ENCODE measurements at regions not wholly inside any gene's neighbourhood (a gene's known extent, or its start where the extent isn't known, plus 50 kb on each side); places are given as distances from the start of the nearest gene placed in this dataset.

DNA sequence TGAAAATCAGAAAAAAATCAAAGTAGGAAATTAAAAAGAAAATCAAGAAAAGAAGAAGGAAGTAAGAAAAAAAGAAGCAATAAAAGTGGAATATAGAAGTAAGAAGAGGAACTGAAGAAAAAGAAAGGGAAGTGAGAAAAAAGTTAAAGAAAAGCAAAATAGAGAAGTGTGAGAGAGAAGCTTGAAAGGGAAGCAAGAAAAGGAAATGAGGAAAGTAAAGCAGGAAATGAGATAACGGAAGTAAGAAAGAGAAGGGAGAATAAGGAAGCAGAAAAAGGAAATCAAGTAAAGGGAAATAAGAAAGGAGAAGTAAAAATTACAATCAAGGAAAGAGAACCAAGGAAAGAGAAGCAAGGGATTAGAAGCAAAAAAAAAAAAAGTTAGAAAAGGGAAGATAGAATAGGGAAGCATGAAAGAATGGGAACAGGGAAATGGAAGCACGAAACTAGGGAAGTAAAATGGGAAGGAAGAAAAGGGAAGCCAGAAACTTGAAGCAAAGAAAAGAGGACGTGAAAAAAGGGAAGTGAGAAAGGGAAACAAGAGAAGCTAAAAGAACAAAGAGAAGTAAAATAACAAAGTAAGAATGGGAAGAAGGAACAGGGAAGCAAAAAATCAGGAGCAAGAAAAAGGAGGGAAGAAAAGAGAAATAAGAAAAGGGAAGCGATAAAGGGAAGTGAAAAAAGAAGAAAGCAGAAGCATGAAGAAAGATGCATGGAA lies 243.3 kb upstream of the NCKAP5 start:
- no peak for DNase-seq (ENCODE audit: low read depth)

DNA sequence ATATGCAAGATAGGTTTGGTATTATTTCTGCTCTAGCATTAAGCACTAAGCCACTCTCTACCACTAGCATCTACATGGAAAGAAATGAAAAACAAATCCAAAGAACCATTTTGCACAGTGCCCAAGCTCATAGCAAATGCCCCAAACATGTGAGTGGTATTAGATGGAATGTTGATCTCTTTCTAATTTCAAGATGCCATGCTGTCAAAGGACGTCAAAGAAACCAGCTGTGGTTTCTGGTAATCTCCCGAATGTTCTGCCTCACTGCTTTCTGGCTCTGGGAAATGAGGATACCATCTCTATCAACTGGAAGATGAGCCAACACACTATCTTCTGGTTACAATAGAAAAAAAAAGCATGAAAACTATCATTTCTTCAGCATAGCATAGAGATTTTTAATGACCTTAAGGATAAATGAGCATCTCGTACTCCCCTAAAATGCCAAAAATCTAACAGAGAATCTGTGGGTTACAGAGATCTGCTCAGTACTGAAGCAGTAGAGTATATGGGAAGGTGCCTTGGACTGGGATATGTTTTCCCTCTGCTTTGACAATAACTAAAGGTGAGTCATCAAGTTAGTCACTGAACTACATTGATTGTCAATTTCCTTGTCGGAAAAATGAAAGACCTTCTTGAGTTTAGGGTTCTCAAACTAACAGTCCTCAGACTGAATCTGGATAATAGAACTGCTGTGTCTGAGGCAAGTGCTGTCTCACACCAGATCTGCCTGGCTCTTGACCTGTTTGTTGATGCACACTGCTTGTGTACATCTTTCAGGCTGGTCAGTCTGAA lies 244.8 kb upstream of the NCKAP5 start:
- DNase-seq (ENCODE audit: low read depth), result peak; percentile 94

DNA sequence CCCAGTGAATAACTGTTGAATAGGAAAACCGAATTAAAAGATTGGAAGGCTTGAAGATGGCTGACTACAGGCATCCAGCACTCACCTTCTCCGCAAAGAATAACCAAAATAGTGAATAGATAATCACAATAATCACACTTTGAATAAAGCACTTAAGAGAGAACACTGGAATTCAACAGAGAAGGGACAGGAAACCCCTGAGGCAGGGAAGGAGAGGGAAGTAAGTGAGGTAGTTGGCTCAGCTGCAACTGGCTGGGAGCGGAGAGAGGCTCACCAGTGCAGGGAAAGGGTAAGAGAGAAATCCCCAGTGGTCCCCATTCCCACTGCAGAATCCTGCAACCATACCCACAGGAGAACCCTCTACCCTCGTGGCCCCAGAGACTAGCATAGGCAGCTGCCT lies 246.6 kb upstream of the NCKAP5 start:
- DNase-seq (ENCODE audit: low read depth), result peak; percentile 61

DNA sequence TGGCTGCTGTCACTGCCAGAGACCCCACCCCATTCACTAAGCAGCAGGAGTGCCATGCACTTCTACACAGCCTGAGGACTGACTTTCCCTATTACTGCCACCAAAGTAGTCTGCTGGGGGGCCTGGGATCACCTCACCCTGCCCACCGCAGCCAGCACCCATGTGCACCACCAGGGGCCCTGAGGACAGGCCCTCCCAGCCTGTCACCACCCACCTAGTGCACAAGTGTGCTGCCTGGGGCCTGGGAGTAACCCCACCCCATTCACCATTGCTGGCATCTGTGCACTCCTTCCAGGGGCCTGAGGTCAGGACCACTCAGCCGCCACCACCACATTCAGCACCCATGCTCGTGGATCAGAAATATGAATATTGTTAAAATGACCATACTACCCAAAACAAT lies 247.8 kb upstream of the NCKAP5 start:
- DNase-seq (ENCODE audit: low read depth), result no peak

DNA sequence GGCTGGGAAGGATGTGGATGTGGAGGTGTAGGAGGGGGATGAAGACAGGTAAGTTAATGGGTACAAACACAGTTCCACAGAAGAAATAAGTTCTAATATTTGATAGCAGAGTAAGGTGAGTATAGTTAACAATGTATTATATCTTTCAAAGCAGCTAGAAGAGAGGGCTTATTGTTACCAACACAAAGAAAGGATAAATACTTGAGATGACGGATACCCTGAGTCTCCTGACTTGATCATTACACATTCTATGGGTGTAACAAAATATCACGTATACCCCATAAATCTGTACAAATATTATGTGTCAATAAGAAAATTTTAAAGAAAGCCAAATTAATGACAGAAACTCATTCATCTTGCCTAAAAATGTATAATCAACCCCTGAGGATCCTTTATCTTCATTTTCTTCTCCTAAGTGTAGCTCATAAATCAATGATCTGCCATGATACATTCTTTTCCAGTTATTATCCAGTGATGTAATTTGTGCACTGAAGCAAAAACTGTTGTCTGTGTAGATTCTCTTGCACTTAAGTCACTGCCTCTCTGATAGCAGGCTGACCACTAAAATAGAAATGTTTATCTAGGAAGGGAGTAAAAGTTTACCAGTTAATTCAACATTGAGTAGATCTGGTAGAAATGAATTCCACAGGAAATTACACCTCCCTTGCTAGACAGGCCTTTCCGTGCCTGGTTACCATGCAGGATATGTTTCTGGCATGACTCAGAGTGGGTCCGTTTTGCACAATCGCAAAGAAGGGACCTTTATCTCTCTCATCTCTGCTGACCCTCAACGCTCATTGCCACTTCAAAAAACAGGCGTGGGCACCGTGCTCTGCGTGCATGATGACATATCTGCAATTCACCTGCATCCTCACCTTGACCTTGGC lies 249.7 kb upstream of the NCKAP5 start:
- DNase-seq (ENCODE audit: low read depth), result peak; percentile 98

DNA sequence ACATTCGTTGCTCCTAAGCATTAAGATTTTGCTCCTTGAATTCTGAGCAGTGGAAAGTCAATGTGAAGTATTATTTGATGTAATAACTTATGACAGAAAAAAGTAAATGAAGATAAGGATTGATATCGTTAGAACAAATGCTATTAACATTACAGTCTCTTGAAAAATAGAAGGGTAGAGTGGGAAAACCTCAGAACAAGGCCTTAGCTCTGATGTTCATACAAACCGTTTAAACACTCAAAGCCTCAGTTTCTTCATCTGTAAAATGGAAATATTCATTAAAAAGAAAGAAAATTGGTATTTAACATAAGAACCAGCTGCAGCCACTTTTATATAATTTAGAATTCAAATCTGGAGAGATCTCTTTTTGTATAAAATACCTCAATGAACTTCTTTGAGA lies 250.4 kb upstream of the NCKAP5 start:
- no peak for DNase-seq (ENCODE audit: low read depth)

DNA sequence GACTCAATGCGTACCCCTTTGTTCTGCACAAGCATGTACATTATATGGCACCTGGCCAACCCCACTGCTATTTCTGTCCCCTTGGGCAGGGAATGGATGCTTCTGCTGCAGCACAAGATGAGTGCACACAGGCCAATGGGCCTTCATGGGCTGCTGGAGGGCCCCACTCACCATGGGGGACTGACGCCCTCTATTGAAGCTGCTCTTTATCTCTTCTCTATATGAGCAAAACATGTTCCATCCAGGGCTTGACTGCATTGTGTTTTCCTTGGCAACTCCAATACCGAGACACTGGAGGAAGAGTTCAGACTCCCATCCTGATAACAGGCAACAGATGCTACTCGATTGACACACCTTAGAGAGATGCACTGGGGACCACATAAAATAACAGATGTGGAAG lies 251.6 kb upstream of the NCKAP5 start:
- peak; percentile 61 for DNase-seq (ENCODE audit: low read depth)

DNA sequence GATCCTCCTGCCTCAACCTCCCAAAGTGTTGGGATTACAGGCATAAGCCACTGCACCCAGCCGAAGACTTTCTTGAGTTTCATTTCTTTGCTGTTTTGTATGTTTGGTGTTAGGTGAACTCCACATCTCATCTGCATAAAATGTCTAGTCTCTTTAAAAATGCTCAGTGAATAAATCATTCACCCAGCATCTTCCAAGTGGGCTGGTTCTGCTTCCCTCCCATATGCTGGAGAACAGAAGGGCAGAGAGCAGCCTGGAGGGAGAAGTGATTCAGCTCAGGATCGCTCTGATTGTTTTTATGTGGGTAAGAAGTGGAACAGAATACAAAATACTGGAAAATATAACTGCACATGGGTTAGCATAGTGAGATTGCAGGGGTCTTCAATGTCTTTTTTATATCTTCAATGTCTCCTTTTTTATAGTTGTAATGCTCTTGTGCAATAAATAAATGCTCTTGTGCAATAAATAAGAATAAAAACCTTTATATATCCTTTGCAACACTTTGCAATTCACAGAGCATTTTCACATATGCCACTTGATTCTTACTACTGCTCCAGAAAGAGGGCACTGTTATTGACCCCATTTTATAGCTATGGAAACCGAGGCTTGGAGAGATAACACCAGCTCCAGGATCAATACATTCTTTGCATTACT lies 253.0 kb upstream of the NCKAP5 start:
- DNase-seq (ENCODE audit: low read depth), result peak; percentile 84

DNA sequence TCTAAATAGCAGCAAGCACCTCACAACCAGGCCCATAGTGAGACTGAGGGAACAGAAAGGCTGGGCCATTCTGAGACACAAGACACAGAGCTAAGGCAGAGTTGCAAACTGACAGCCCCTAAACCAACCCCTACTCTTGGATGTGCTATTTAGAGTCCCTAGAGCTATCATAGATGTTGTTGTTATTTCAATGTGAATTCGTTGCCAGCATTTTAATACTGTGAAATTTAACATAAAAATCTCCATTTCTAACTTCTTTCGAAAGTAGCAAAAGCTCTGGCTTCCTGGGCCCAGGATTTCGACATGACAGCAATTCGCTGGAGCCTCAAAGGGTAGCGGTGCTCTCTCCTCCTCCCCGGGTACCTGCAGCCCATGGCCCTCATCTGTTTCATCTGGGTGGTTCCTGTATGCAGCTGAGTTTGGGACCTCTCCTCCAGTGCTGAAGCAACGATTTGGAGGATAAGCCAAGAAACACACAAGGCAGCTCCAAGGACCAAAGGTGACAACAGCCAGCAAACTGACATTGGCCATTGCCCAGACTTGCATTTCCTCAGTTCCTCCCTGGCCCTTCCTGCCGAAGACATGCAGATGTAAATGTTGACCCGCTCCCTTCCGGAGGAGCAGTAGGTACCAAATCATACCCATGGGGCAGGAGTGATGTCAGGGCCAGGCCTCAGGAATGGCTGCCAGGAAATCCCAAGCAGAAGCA lies 254.4 kb upstream of the NCKAP5 start:
- no peak for DNase-seq (ENCODE audit: low read depth)

DNA sequence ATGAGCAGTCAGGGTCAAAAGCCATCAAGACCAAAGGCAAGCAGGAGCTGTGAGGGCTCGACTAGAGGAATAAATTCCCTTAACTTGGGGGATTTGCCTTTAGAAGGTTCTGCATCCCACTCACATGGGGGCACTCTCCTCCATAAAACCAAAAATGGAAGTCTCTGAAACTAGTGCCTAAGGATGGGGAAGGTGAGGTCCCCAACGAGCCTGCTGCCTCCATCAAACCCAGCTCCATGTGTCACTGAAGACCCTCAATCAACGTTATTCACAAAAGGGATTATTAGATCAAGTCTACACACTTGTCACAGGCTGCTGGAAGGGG lies 254.9 kb upstream of the NCKAP5 start:
- DNase-seq (ENCODE audit: low read depth), result no peak

DNA sequence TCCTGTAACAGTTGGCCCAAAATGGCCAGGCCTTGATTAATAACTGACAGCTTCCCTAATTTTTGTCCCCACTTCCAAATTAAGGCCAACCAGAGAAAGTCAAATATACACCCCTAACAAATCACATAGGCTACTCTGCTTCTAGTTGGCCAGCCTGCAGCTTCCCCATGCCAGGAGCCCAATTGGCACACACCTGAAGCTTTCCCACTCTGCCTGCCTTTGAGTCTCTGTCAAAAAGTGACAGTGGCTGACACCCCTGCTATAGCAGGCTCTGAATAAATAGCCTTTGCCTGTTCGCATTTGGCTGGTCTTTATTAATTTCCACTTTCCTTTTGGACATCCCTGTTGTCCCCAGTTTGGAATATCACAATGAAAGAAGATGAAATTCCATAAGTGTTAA lies 256.6 kb upstream of the NCKAP5 start:
- DNase-seq (ENCODE audit: low read depth), result no peak

DNA sequence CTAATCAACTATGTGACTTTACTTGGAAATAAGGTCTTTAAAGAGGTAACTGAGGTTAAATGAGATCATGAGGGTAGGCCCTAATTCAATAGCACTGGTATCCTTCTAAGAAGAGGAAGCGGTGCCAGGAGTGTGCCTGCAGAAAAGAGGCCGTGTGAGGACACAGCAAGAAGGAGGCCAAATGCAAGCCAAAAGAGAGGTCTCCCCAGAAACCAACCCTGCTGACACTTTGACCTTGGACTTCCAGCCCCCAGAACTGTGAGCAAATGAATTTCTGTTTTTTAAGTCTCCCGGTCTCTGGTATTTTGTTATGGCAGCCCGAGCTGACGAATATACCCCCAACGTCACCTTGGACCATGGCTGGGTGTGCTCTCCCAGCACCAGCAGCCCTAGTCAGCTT lies 257.5 kb upstream of the NCKAP5 start:
- DNase-seq (ENCODE audit: low read depth), result no peak

DNA sequence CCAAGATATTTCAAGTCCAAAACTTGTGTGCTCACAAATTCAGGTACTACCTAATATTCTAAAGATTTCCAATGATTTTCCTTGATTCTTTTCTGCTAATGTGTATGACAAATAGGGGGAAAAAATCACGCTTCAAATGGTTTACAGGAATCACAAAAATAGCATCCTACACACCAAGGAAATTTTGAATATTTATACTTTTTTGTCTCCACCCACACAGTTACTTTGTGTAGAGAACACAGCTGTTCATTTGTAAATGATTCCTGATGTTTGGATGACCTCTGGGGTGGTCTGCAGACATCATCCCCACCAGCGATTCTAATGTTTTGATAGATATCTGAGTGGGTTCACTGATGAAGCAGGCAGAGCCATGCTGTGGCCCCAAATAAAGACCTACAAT lies 260.6 kb upstream of the NCKAP5 start:
- DNase-seq (ENCODE audit: low read depth), result no peak

DNA sequence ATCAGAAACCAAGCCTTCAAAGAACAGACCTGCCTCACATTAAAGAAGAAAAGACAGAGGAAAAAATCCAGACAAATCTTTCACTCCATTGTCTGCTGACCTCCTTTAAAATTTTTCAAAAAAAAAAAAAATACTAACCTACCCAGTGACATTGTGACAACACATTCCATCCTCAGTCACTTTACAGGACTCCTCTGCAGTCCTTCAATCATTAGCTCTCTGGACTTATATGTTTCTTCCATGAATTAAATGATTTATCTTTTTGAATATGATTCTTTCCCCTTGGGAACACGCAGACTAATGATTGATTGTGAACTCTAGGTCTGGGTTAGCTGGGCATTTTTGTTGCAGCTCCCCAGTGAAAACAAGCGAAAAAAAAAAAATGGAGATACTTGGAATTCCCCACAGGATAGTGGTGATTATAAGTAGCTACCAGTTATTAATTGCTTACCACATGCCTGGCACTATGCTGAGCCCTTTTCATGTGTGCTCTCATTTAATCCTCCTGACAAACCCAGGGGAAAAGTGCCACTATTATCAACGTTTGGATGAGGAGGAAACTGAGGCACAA lies 261.3 kb upstream of the NCKAP5 start:
- DNase-seq (ENCODE audit: low read depth), result no peak

DNA sequence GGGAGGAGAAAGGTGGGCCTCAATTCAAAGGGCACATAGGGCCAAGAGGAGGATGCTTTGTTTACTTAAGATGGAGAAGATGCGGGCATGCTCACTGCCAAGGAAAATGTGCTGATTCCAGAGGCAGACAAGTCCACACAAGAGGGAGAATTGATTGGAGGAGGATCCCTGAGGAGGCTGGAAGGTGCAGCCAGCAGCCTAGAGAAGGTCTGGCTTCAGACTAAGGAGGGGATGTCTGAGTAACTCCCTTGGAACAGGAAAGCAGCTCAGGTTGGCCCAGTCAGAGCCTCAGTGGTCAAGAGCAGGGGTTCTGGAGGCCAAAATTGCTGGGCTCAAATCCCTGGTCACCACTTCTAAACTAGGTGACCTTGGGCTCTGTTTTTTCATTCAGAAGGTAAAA lies 265.5 kb upstream of the NCKAP5 start:
- no peak for DNase-seq (ENCODE audit: low read depth)

DNA sequence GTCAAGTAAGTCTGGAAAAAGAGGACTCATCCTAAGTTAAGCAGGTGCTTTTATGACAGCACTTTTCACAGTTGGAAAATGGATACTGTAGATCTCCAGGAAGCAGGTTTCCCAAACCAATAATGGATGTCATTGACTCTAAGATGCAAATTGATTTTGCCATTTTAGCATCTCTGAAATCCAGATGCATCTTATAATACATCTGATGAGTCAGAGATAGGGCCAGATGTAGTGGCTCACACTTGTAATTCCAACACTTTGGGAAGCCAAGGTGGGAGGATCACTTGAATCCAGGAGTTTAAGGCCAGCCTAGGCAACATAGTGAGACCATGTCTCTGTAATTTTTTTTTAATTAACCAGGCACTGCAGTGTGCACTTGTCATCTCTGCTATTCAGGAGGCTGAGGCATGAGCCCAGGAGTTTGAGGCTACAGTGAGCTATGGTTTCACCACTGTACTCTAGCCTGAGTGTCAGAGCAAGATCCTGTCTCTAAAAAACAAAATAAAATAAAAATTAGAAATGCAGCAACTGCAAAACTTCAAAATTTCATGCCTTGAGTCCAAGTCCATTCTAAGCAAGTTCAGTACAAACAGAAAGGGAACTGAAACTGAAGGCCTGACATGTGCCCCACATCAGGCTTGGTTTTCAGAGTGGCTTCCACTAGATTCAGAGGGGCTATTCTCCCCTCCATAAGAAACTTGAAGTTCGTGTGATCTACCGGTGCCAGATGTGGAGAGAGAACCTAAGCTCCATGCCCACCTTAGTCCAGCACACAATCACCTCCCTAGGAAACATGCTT lies 267.8 kb upstream of the NCKAP5 start:
- no peak for DNase-seq (ENCODE audit: low read depth)

DNA sequence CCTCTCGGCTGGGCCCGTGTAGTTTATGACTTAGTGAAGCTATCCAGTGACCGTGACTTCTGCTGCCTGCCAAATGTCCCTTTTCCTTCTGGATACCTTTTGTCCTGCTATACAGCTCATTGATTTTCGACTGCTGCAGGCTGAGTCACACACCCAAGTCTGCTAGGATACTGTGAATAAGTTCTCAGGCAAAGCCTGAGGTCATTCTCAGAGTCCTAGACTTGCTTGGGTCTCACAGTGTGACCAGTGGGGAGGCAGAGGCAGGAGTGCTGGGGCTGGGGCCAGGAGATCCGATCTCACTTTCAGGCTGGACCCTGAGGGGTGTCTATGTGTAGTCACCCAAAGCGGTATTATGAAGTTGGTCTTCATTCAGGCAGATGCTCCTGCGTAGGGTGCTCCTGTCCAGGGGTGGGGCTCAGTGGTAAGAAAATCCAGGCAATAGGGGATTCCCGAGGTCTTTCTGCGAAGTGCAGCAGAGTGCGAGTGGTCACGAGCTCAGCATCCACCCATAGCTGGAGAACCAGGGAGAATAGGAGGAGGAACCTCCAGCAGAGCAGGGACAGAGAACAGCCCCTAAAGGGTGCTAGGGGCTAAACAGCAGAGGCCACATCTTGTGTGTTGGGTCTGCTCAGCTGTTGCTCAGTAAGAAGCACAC lies 268.6 kb upstream of the NCKAP5 start:
- peak; percentile 76 for DNase-seq (ENCODE audit: low read depth)

DNA sequence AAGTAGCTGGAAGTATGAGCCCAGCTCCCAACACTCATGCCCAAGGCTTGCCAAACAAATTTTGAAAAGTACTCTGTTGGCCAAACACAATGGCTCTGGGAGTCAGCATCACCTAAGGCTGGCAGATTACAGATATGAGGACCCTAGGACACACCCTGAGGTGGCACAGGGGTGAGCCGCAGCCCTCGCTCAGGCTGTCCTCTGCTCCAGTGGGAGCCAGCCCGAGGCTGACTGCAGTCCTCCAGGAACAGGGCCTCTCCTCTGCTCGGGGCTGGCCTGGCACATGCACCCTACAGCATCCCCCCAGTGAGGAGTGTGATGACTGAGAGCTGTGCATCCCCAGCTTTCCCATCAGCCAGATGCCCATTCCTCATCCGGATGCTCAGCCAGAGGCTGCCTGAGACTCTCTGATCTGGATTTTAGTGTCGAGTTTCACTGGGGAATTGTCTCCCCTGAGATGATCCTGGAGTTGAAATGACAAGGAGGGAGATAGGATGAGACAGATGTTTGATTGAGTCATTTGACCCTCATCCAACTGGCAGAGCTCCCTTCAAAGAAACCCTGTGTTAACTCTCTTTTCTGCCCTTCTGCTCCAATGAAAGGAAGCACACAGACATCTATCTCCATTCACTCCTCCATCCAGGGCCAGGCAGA lies 269.3 kb upstream of the NCKAP5 start:
- peak; percentile 53 for DNase-seq (ENCODE audit: low read depth)

All from M059J (cell line).